GM21381 (cell line): ENCODE measurements at regions not wholly inside any gene's neighbourhood (a gene's known extent, or its start where the extent isn't known, plus 50 kb on each side); places are given as distances from the start of the nearest gene placed in this dataset.
"Not testable (repeated sequence)": the region's sequence is repeated elsewhere in the genome, so short reads cannot be mapped to it uniquely, and the experiment has no call there.

Experiments
- ATAC-seq: cut with Tn5 transposase; IDR thresholded peaks from one replicate; pipeline ENCODE4 v1.9.1; 2021; ENCODE audit warnings: mild to moderate bottlenecking, moderate library complexity; ENCODE audit not compliant: unreplicated experiment

- no peak for ATAC-seq
Observed at GRCh38 chr10:131020775-131021174, 290.7 kb downstream of the TCERG1L start.

GRCh38 chr10:131021246-131021895 lies 290.1 kb downstream of the TCERG1L start:
- ATAC-seq = no peak

GRCh38 chr10:131021969-131022368 lies 289.6 kb downstream of the TCERG1L start:
- no peak for ATAC-seq

GRCh38 chr10:131022369-131022768 lies 289.2 kb downstream of the TCERG1L start:
- no peak for ATAC-seq

GRCh38 chr10:131022981-131023380 lies 288.5 kb downstream of the TCERG1L start:
- no peak for ATAC-seq

- ATAC-seq = no peak
Observed at GRCh38 chr10:131024259-131025131, 287.0 kb downstream of the TCERG1L start.

GRCh38 chr10:131025333-131025732 lies 286.2 kb downstream of the TCERG1L start:
- no peak for ATAC-seq

GRCh38 chr10:131027256-131027655 lies 284.3 kb downstream of the TCERG1L start:
- ATAC-seq = no peak

- no peak for ATAC-seq
Observed at GRCh38 chr10:131031346-131031745, 280.2 kb downstream of the TCERG1L start.

- ATAC-seq = no peak
Observed at GRCh38 chr10:131032329-131033165, 279.0 kb downstream of the TCERG1L start.

GRCh38 chr10:131033166-131034085 lies 278.1 kb downstream of the TCERG1L start:
- no peak for ATAC-seq

GRCh38 chr10:131034451-131034850 lies 277.1 kb downstream of the TCERG1L start:
- ATAC-seq = no peak

GRCh38 chr10:131035779-131036178 lies 275.7 kb downstream of the TCERG1L start:
- ATAC-seq = no peak

GRCh38 chr10:131038056-131038455 lies 273.5 kb downstream of the TCERG1L start:
- ATAC-seq = no peak

- ATAC-seq = no peak
Observed at GRCh38 chr10:131041031-131041430, 270.5 kb downstream of the TCERG1L start.

GRCh38 chr10:131041441-131041840 lies 270.1 kb downstream of the TCERG1L start:
- no peak for ATAC-seq

GRCh38 chr10:131042015-131042414 lies 269.5 kb downstream of the TCERG1L start:
- not testable (repeated sequence) for ATAC-seq
